ENCODE measurements at regions not wholly inside any gene's neighbourhood (a gene's known extent, or its start where the extent isn't known, plus 50 kb on each side); places are given as distances from the start of the nearest gene placed in this dataset.
"Not testable (repeated sequence)": the region's sequence is repeated elsewhere in the genome, so short reads cannot be mapped to it uniquely, and the experiment has no call there.

GRCh38 chr4:9599266-9599665 lies 155.1 kb downstream of the DEFB131A start:
- Histone ChIP-seq H3K36me3 (ENCODE audit: insufficient read depth, low read length, poor library complexity, severe bottlenecking) (no peaks in the 10 kb centered on the region), H3K27ac (ENCODE audit: low read depth, low read length, poor library complexity, severe bottlenecking) (no peak overlapping the region), H3K4me3 (ENCODE audit: low read depth, low read length, poor library complexity, severe bottlenecking) (no peak overlapping the region), H3K9me3 (ENCODE audit: low read depth, low read length, poor library complexity, severe bottlenecking) (no peaks in the 10 kb centered on the region), H3K4me1 (ENCODE audit: insufficient read depth, low read length, poor library complexity, severe bottlenecking) (no peaks in the 10 kb centered on the region), H3K27me3 (replicated peaks; ENCODE audit: insufficient read depth, low read depth, low read length, poor library complexity) (no peaks in the 10 kb centered on the region)
- BruUV-seq (replicated peaks) = no TSS peak
- TF ChIP-seq CTCF (conservative IDR thresholded peaks at IDR 0.05; ENCODE audit: low read depth, low read length) (no peak), EZH2 (IDR thresholded peaks at IDR 0.05; ENCODE audit: borderline replicate concordance, low read depth, low read length, poor library complexity, severe bottlenecking) (no peak)
- intact Hi-C loops (cut with micrococcal nuclease; ENCODE audit: unreplicated experiment) = no loop called here
- CTCF ChIA-PET = no interaction called here
- no peak for DNase-seq (ENCODE audit: low spot score)
- POLR2A ChIA-PET (ENCODE audit: low non-redundant PET) = no interaction called here

GRCh38 chr4:9600246-9600645 lies 156.0 kb downstream of the DEFB131A start:
- intact Hi-C loops (cut with micrococcal nuclease; ENCODE audit: unreplicated experiment) = no loop called here
- H3K9me3 ChIP-seq (ENCODE audit: low read depth, low read length, poor library complexity, severe bottlenecking) = no peaks in the 10 kb centered on the region
- H3K36me3 ChIP-seq (ENCODE audit: insufficient read depth, low read length, poor library complexity, severe bottlenecking) = no peaks in the 10 kb centered on the region
- no peak for TF ChIP-seq CTCF (conservative IDR thresholded peaks at IDR 0.05; ENCODE audit: low read depth, low read length)
- TF ChIP-seq EZH2 (IDR thresholded peaks at IDR 0.05; ENCODE audit: borderline replicate concordance, low read depth, low read length, poor library complexity, severe bottlenecking) = no peak
- POLR2A ChIA-PET (ENCODE audit: low non-redundant PET) = no interaction called here
- no peak overlapping the region for H3K27ac ChIP-seq (ENCODE audit: low read depth, low read length, poor library complexity, severe bottlenecking)
- no TSS peak for BruUV-seq (replicated peaks)
- H3K4me1 ChIP-seq (ENCODE audit: insufficient read depth, low read length, poor library complexity, severe bottlenecking) = no peaks in the 10 kb centered on the region
- no peak for DNase-seq (ENCODE audit: low spot score)
- CTCF ChIA-PET = no interaction called here
- no peaks in the 10 kb centered on the region for H3K27me3 ChIP-seq (replicated peaks; ENCODE audit: insufficient read depth, low read depth, low read length, poor library complexity)
- no peak overlapping the region for H3K4me3 ChIP-seq (ENCODE audit: low read depth, low read length, poor library complexity, severe bottlenecking)

- no peak for DNase-seq (ENCODE audit: low spot score)
- no peak overlapping the region for H3K4me3 ChIP-seq (ENCODE audit: low read depth, low read length, poor library complexity, severe bottlenecking)
- no peak for TF ChIP-seq CTCF (conservative IDR thresholded peaks at IDR 0.05; ENCODE audit: low read depth, low read length)
- TF ChIP-seq EZH2 (IDR thresholded peaks at IDR 0.05; ENCODE audit: borderline replicate concordance, low read depth, low read length, poor library complexity, severe bottlenecking) = no peak
- no peaks in the 10 kb centered on the region for H3K27me3 ChIP-seq (replicated peaks; ENCODE audit: insufficient read depth, low read depth, low read length, poor library complexity)
- ChIA-PET CTCF (no interaction called here), POLR2A (ENCODE audit: low non-redundant PET) (no interaction called here)
- no TSS peak for BruUV-seq (replicated peaks)
- H3K27ac ChIP-seq (ENCODE audit: low read depth, low read length, poor library complexity, severe bottlenecking) = no peak overlapping the region
- H3K36me3 ChIP-seq (ENCODE audit: insufficient read depth, low read length, poor library complexity, severe bottlenecking) = no peaks in the 10 kb centered on the region
- intact Hi-C loops (cut with micrococcal nuclease; ENCODE audit: unreplicated experiment) = no loop called here
- H3K9me3 ChIP-seq (ENCODE audit: low read depth, low read length, poor library complexity, severe bottlenecking) = no peaks in the 10 kb centered on the region
- H3K4me1 ChIP-seq (ENCODE audit: insufficient read depth, low read length, poor library complexity, severe bottlenecking) = no peaks in the 10 kb centered on the region
Observed at GRCh38 chr4:9602389-9602914, 158.2 kb downstream of the DEFB131A start.

GRCh38 chr4:9604031-9604892 lies 160.0 kb downstream of the DEFB131A start:
- H3K27ac ChIP-seq (ENCODE audit: low read depth, low read length, poor library complexity, severe bottlenecking); BruUV-seq (replicated peaks); H3K4me3 ChIP-seq (ENCODE audit: low read depth, low read length, poor library complexity, severe bottlenecking); DNase-seq (ENCODE audit: low spot score); H3K36me3 ChIP-seq (ENCODE audit: insufficient read depth, low read length, poor library complexity, severe bottlenecking); H3K4me1 ChIP-seq (ENCODE audit: insufficient read depth, low read length, poor library complexity, severe bottlenecking); intact Hi-C loops (cut with micrococcal nuclease; ENCODE audit: unreplicated experiment); CTCF ChIA-PET; H3K9me3 ChIP-seq (ENCODE audit: low read depth, low read length, poor library complexity, severe bottlenecking); POLR2A ChIA-PET (ENCODE audit: low non-redundant PET); H3K27me3 ChIP-seq (replicated peaks; ENCODE audit: insufficient read depth, low read depth, low read length, poor library complexity): not testable (repeated sequence)

GRCh38 chr4:9604893-9605190 lies 160.6 kb downstream of the DEFB131A start:
- H3K4me1 ChIP-seq (ENCODE audit: insufficient read depth, low read length, poor library complexity, severe bottlenecking); intact Hi-C loops (cut with micrococcal nuclease; ENCODE audit: unreplicated experiment); H3K36me3 ChIP-seq (ENCODE audit: insufficient read depth, low read length, poor library complexity, severe bottlenecking); CTCF ChIA-PET; DNase-seq (ENCODE audit: low spot score); H3K4me3 ChIP-seq (ENCODE audit: low read depth, low read length, poor library complexity, severe bottlenecking); POLR2A ChIA-PET (ENCODE audit: low non-redundant PET); BruUV-seq (replicated peaks); H3K27ac ChIP-seq (ENCODE audit: low read depth, low read length, poor library complexity, severe bottlenecking); H3K27me3 ChIP-seq (replicated peaks; ENCODE audit: insufficient read depth, low read depth, low read length, poor library complexity); H3K9me3 ChIP-seq (ENCODE audit: low read depth, low read length, poor library complexity, severe bottlenecking): not testable (repeated sequence)

All from A673 (cell line).